Esophagus muscularis mucosa (tissue), 4 donors: ENCODE measurements at regions not wholly inside any gene's neighbourhood (a gene's known extent, or its start where the extent isn't known, plus 50 kb on each side); places are given as distances from the start of the nearest gene placed in this dataset.

Experiments
- DNase-seq: peaks from one replicate; pipeline ENCODE4 v3.0.0-alpha.2; 2017; ENCODE audit errors: extremely low spot score
- H3K27ac ChIP-seq, 4 donors: fragments of 200-600 bp; sonication (generic); replicated peaks in 1 of 4; 1 replicate in 3 of 4; 2 replicates in 1 of 4; pipeline ENCODE4 v1.5.1; 2016 to 2019; ENCODE audit warnings: mild to moderate bottlenecking in 1 of 4
- H3K27me3 ChIP-seq, 4 donors: fragments of 200-600 bp; sonication (generic); one replicate each; pipeline versions ENCODE4 v1.5.1 to v1.6.0; 2016 to 2019
- H3K36me3 ChIP-seq, 4 donors: fragments of 200-600 bp; sonication (generic); one replicate each; pipeline ENCODE4 v1.5.1; 2016 to 2019
- H3K4me1 ChIP-seq, 4 donors: fragments of 200-600 bp; sonication (generic); one replicate each; pipeline ENCODE4 v1.5.1; 2016 to 2019
- H3K4me3 ChIP-seq, 4 donors: fragments of 200-600 bp; sonication (generic); 1 replicate in 2 of 4; 2 replicates in 2 of 4; pipeline ENCODE4 v1.5.1; 2016 to 2019; ENCODE audit warnings: mild to moderate bottlenecking in 4 of 4, moderate library complexity in 1 of 4
- H3K9me3 ChIP-seq, 4 donors: fragments of 200-600 bp; sonication (generic); 1 replicate in 3 of 4; 2 replicates in 1 of 4; pipeline ENCODE4 v1.5.1; 2016 to 2019
- EP300 ChIP-seq: sonication (generic); formaldehyde crosslinking; IDR thresholded peaks from one replicate; pipeline ENCODE4 v1.6.1; 2017; ENCODE audit warnings: antibody characterized with exemption
- POLR2A ChIP-seq: fragments of 450-650 bp; IDR thresholded peaks from one replicate; pipeline ENCODE4 v1.6.1; 2017; ENCODE audit warnings: antibody characterized with exemption, moderate library complexity, mild to moderate bottlenecking, low read depth
- POLR2AphosphoS5 ChIP-seq, 2 donors: sonication (generic); formaldehyde crosslinking; IDR thresholded peaks; one replicate each; pipeline ENCODE4 v1.6.1; 2017; ENCODE audit warnings: antibody characterized with exemption in 2 of 2
- WGBS: methylation state at CpG from one replicate; pipeline ENCODE4 v1.1.5; 2018; 5-methylcytosine and 5-hydroxymethylcytosine counted together
- intact Hi-C: fragments of 100-400 bp; cut with DNase I; formaldehyde crosslinking; loops from one replicate; pipeline ENCODE4 v1.15.1; 2023
- TF ChIP-seq, protein P1 (sequence below), 3 experiments: fragments of 200-600 bp in 2 of 3; fragments of 450-650 bp in 1 of 3; sonication (generic) in 2 of 3; IDR thresholded peaks; one replicate each; pipeline ENCODE4 v1.5.1; 2017 to 2019; ENCODE audit warnings: antibody characterized with exemption in 3 of 3, mild to moderate bottlenecking in 2 of 3, moderate library complexity in 1 of 3

DNA sequence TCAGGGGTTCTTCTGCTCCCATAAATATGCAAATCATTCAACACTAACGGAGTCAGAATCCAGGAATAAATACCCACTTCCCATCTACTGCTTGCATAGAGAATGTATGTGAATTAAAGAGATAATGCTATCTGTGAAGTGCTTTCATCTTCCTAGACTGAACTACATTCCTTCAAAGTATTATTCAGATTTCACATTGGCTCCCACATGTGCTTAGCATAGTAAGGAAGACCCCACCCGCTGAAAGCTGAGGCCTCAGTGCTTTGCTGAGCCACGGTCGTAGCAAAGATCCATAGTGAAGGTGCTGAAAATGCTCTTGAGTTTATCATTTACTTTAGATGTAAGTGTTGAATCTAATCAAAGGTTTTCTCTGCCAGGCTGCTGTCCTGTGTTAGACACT, 97.0 kb upstream of the SPACA1 start:
- WGBS: 87% methylated on average over 4 of the region's 4 CpGs
- H3K9me3 ChIP-seq: no peaks in the 10 kb centered on the region
- intact Hi-C loops: no loop called here
- H3K27me3 ChIP-seq: no peaks in the 10 kb centered on the region
- no peak overlapping the region for H3K4me3 ChIP-seq
- DNase-seq: no peak
- no peaks in the 10 kb centered on the region for H3K36me3 ChIP-seq
- H3K4me1 ChIP-seq: peaks cover 0 to 3% (median 1%) of the 10 kb centered on the region in 4 donors
- no peak overlapping the region for H3K27ac ChIP-seq
- TF ChIP-seq EP300 (no peak), POLR2AphosphoS5 (IDR thresholded peaks at IDR 0.05) (no peak), POLR2A (no peak)
- TF ChIP-seq, protein P1, sequence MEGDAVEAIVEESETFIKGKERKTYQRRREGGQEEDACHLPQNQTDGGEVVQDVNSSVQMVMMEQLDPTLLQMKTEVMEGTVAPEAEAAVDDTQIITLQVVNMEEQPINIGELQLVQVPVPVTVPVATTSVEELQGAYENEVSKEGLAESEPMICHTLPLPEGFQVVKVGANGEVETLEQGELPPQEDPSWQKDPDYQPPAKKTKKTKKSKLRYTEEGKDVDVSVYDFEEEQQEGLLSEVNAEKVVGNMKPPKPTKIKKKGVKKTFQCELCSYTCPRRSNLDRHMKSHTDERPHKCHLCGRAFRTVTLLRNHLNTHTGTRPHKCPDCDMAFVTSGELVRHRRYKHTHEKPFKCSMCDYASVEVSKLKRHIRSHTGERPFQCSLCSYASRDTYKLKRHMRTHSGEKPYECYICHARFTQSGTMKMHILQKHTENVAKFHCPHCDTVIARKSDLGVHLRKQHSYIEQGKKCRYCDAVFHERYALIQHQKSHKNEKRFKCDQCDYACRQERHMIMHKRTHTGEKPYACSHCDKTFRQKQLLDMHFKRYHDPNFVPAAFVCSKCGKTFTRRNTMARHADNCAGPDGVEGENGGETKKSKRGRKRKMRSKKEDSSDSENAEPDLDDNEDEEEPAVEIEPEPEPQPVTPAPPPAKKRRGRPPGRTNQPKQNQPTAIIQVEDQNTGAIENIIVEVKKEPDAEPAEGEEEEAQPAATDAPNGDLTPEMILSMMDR (IDR thresholded peaks at IDR 0.05): no peak

DNA sequence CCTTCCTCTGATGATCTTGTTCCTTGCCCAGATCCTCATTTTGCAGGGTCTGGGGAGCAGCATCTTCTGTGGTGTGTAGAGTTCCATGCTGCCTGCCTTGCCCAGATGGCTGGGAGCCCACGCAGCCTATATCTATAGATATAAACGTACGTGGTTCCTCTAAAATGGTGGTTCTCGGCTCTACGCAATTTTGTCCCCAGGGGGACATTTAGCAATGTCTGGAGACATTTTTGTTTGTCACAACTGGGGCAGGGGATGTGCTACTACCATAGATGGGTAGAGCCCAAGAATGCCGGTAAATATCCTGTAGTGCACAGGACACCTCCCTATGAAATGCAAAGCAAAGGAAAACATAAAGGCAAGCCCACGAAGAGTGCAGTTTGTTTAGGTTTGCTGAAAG, 98.4 kb upstream of the SPACA1 start:
- no peaks in the 10 kb centered on the region for H3K9me3 ChIP-seq
- no peak overlapping the region for H3K27ac ChIP-seq
- TF ChIP-seq EP300 (no peak), POLR2A (no peak), POLR2AphosphoS5 (IDR thresholded peaks at IDR 0.05) (no peak)
- TF ChIP-seq, protein P1 (IDR thresholded peaks at IDR 0.05): no peak
- 92% methylated on average over 6 of the region's 7 CpGs for WGBS
- no peaks in the 10 kb centered on the region for H3K27me3 ChIP-seq
- no peaks in the 10 kb centered on the region for H3K36me3 ChIP-seq
- peak; percentile 88 for DNase-seq
- no peak overlapping the region for H3K4me3 ChIP-seq
- intact Hi-C loops: no loop called here
- peaks cover 0 to 17% (median 11%) of the 10 kb centered on the region in 4 donors for H3K4me1 ChIP-seq

DNA sequence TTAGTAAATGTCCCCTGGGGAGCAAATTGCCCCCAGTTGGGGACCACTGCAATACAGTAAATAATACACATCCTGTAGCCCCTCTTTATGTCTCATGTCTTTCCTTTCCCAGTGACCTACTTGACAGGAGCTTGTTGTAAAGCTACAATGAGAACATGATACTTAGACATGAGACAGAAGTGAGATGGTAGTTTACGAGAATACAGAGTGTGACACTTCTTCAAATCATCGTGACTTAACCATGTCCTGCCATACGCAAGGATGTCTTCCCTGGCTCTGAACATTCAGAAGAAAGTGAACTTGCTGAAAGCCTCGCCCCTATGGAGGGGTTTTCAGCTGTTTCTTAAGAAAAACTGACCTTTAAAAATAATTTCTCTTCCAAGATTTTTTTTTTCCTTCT, 101.0 kb upstream of the SPACA1 start:
- Histone ChIP-seq H3K27ac (no peak overlapping the region), H3K4me1 (peaks cover 0 to 18% (median 12%) of the 10 kb centered on the region in 4 donors), H3K4me3 (no peak overlapping the region), H3K36me3 (no peaks in the 10 kb centered on the region), H3K9me3 (no peaks in the 10 kb centered on the region), H3K27me3 (no peaks in the 10 kb centered on the region)
- 89% methylated on average over 4 of the region's 4 CpGs for WGBS
- intact Hi-C loops: no loop called here
- TF ChIP-seq, protein P1 (IDR thresholded peaks at IDR 0.05): no peak
- TF ChIP-seq EP300 (no peak), POLR2AphosphoS5 (IDR thresholded peaks at IDR 0.05) (no peak), POLR2A (no peak)
- DNase-seq: no peak

DNA sequence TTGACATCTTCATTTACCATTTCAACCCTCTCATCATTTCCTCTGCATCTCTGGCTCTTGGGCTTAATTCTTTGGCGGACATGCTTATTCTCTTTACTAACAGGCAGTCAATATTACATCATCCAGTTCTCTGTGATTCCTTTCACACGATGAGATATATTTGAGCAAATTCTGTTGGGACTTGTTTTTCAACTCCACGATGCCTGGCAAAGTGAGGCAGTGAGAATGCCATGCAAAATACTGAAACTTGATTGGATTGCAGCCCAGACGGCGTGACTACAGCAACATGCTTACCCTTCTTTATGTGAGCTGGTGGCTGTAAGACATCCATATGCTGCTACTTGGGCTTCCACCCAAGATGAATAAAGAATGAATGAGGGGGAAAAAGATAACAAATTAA, 101.7 kb upstream of the SPACA1 start:
- peaks cover 0 to 18% (median 12%) of the 10 kb centered on the region in 4 donors for H3K4me1 ChIP-seq
- no peaks in the 10 kb centered on the region for H3K27me3 ChIP-seq
- no peaks in the 10 kb centered on the region for H3K9me3 ChIP-seq
- intact Hi-C loops: no loop called here
- no peak for DNase-seq
- no peaks in the 10 kb centered on the region for H3K36me3 ChIP-seq
- TF ChIP-seq POLR2A (no peak), EP300 (no peak), POLR2AphosphoS5 (IDR thresholded peaks at IDR 0.05) (no peak)
- TF ChIP-seq, protein P1 (IDR thresholded peaks at IDR 0.05): no peak
- H3K4me3 ChIP-seq: no peak overlapping the region
- 57% methylated on average over 5 of the region's 5 CpGs for whole genome bisulfite sequencing
- H3K27ac ChIP-seq: no peak overlapping the region

DNA sequence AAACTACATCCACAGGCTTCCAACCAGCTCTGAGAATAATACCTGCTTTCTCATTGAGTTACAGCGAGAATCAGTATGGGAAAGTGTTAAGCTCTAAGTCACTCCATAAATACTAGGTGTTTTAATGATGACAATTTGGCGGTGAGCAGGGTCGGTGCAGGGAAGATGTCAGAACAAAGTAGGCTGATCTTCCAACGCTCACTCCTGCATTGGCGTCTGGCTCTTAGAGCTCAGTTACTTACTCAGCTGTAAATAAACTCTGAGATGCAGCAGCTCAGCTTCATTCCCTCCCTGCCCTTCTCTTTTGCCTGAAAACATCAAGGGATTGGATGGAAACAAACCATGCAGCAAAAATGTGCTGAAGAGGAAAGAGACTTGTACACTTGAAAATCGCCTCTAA, 102.5 kb upstream of the SPACA1 start:
- no peaks in the 10 kb centered on the region for H3K36me3 ChIP-seq
- no peaks in the 10 kb centered on the region for H3K9me3 ChIP-seq
- DNase-seq: peak; percentile 86
- H3K27me3 ChIP-seq: no peaks in the 10 kb centered on the region
- TF ChIP-seq POLR2A (no peak), EP300 (no peak), POLR2AphosphoS5 (IDR thresholded peaks at IDR 0.05) (no peak)
- TF ChIP-seq, protein P1 (IDR thresholded peaks at IDR 0.05): no peak
- WGBS: 44% methylated on average over 6 of the region's 6 CpGs
- no peak overlapping the region for H3K27ac ChIP-seq
- H3K4me3 ChIP-seq: no peak overlapping the region
- H3K4me1 ChIP-seq: peaks cover 0 to 18% (median 12%) of the 10 kb centered on the region in 4 donors
- intact Hi-C loops: no loop called here
